ENCODE measurements at regions not wholly inside any gene's neighbourhood (a gene's known extent, or its start where the extent isn't known, plus 50 kb on each side); places are given as distances from the start of the nearest gene placed in this dataset.

DNA sequence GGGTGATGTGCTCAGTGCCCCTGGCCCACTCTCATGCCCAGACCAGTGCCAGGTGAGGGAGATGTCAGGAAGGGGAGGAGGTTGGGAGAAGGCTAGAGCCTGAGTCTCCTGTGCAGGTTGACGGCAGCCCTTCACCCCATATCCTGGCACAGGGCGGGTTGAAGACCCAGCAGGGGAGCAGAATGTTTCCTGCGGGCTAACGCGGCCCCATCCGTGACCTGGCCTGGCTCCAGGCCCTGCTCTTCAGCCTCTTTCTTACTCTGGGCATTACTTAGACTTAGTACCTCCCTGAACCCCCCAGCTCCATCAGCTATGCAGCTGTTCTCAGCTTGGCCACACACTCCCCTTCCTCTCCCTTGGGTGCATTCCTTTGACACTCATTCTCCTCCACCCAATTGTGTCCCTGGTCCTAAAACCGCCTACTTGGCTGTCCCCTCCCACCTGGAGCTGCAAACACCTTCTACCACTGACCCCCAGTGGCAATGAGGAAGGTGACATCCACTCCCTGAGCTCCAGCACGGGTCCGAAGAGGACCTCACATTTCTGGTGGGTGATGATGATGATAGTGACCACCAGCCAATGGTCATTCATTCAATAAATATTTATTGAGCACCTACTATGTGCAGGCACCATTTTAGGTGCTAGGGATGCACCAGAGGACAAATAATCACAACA, 179.0 kb downstream of the PTPRU start:
- ChIA-PET POLR2A (interaction anchor here (0.7 kb wide), 1 partner anchor 838 kb away, joined by 4 read pairs; no protein-coding TSS in a partner anchor), CTCF (no interaction called here)
- Histone ChIP-seq H3K36me3 (ENCODE audit: control insufficient read depth, insufficient read depth, low read length) (no peaks in the 10 kb centered on the region), H3K27me3 (ENCODE audit: control insufficient read depth, insufficient read depth, low read length) (no peaks in the 10 kb centered on the region), H3K4me3 (ENCODE audit: low read depth, low read length) (no peak overlapping the region)
- no peak for DNase-seq (ENCODE audit: low read depth)
- no peak for TF ChIP-seq CTCF (IDR thresholded peaks at IDR 0.05; ENCODE audit: insufficient read depth, low read depth, low read length)

GRCh38 chr1:29414086-29414485, 177.8 kb downstream of the PTPRU start:
- no peak for DNase-seq (ENCODE audit: low read depth)
- CTCF ChIA-PET, result no interaction called here

GRCh38 chr1:29413661-29414060, 177.3 kb downstream of the PTPRU start:
- no peaks in the 10 kb centered on the region for H3K36me3 ChIP-seq (ENCODE audit: control insufficient read depth, insufficient read depth, low read length)
- no peak for DNase-seq (ENCODE audit: low read depth)
- no peak for TF ChIP-seq CTCF (IDR thresholded peaks at IDR 0.05; ENCODE audit: insufficient read depth, low read depth, low read length)
- POLR2A ChIA-PET, result no interaction called here
- H3K27me3 ChIP-seq (ENCODE audit: control insufficient read depth, insufficient read depth, low read length), result no peaks in the 10 kb centered on the region
- CTCF ChIA-PET, result no interaction called here
- H3K4me3 ChIP-seq (ENCODE audit: low read depth, low read length), result no peak overlapping the region

More at GRCh38 chr1:29414086-29414485, 177.8 kb downstream of the PTPRU start:
- TF ChIP-seq CTCF (IDR thresholded peaks at IDR 0.05; ENCODE audit: insufficient read depth, low read depth, low read length), result no peak
- Histone ChIP-seq H3K27me3 (ENCODE audit: control insufficient read depth, insufficient read depth, low read length) (no peaks in the 10 kb centered on the region), H3K4me3 (ENCODE audit: low read depth, low read length) (no peak overlapping the region), H3K36me3 (ENCODE audit: control insufficient read depth, insufficient read depth, low read length) (no peaks in the 10 kb centered on the region)
- POLR2A ChIA-PET, result no interaction called here

DNA sequence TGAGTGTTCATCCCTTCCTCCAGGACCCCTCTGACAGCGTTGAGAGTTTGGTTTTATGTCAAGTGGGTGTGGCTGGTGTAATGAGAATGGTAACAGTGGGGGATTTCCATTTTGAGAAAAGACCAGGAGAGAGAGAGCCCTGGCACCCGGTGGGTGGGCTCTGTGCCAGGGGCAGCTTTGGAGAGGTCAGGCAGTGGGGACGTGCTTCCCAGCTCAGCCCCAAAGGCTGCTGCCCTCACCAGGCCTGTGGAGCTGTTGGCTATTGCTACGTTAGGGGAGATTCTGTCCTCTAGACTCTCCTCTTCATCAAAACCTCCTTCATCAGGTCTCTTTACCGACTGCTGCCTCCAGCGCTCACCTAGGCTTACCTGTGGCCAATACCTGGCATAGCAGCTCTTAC, 176.3 kb downstream of the PTPRU start:
- Histone ChIP-seq H3K27me3 (ENCODE audit: control insufficient read depth, insufficient read depth, low read length) (no peaks in the 10 kb centered on the region), H3K4me3 (ENCODE audit: low read depth, low read length) (no peak overlapping the region), H3K36me3 (ENCODE audit: control insufficient read depth, insufficient read depth, low read length) (no peaks in the 10 kb centered on the region)
- ChIA-PET CTCF (no interaction called here), POLR2A (no interaction called here)
- no peak for DNase-seq (ENCODE audit: low read depth)
- no peak for TF ChIP-seq CTCF (IDR thresholded peaks at IDR 0.05; ENCODE audit: insufficient read depth, low read depth, low read length)

DNA sequence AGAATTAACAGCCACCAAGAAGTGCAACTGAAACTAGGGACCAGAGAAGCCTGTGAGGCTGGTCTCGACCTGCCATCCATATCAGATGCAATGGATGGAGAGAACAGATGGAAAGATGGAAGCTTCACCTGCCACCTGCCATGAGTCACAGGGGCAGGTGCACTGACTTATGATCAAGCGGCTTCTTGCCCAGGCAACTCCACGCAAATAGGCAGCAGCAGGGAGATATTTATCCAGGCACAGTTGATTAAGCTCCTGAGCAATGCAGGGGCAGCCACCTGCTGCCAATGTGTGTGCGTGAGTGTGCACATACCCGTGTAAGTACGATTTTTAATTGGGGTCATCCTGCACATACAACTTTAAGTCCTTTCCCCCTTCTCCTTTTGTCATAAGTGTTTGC, 174.2 kb downstream of the PTPRU start:
- no peaks in the 10 kb centered on the region for H3K36me3 ChIP-seq (ENCODE audit: control insufficient read depth, insufficient read depth, low read length)
- POLR2A ChIA-PET, result no interaction called here
- H3K27me3 ChIP-seq (ENCODE audit: control insufficient read depth, insufficient read depth, low read length), result no peaks in the 10 kb centered on the region
- CTCF ChIA-PET, result interaction anchor here (0.5 kb wide), 1 partner anchor 10 kb away, joined by 3 read pairs; no protein-coding TSS in a partner anchor
- no peak overlapping the region for H3K4me3 ChIP-seq (ENCODE audit: low read depth, low read length)
- TF ChIP-seq CTCF (IDR thresholded peaks at IDR 0.05; ENCODE audit: insufficient read depth, low read depth, low read length), result no peak
- no peak for DNase-seq (ENCODE audit: low read depth)

Measured in BJ (cell line).